PC-9 (cell line): ENCODE measurements at regions not wholly inside any gene's neighbourhood (a gene's known extent, or its start where the extent isn't known, plus 50 kb on each side); places are given as distances from the start of the nearest gene placed in this dataset.

Source experiments
- BruUV-seq: library from RNA; stranded (reverse); fragments of 400-500 nt; replicated peaks from 2 replicates; lab custom pipeline; 2021; lab: Mats Ljungman, UMichigan
- CTCF ChIA-PET: fragments of 300-600 bp; sonication (Branson Sonifier 250); formaldehyde crosslinking; loops from one replicate; lab custom pipeline; 2022; ENCODE audit warnings: antibody characterized with exemption; lab: Charles Lee
- POLR2A ChIA-PET: fragments of 300-600 bp; sonication (Branson Sonifier 250); formaldehyde crosslinking; loops from one replicate; lab custom pipeline; 2022; ENCODE audit warnings: antibody characterized with exemption; ENCODE audit not compliant: unreplicated experiment; lab: Charles Lee
- DNase-seq, 2 experiments: peaks; one replicate each; pipeline versions ENCODE4 v3.0.0 to v3.0.0-alpha.2; 2015 to 2022; ENCODE audit warnings: mixed read lengths in 1 of 2
- H2AFZ ChIP-seq: fragments of 200-600 bp; sonication (generic); 2 replicates; pipeline ENCODE4 v1.8.1; 2017; ENCODE audit warnings: antibody characterized with exemption
- H3F3A ChIP-seq: fragments of 200-600 bp; sonication (generic); 2 replicates; pipeline ENCODE4 v1.8.1; 2017; ENCODE audit warnings: antibody characterized with exemption, mild to moderate bottlenecking, low read depth; ENCODE audit not compliant: insufficient read depth
- H3K27ac ChIP-seq: fragments of 200-600 bp; sonication (generic); 2 replicates; pipeline ENCODE4 v1.6.1; 2016; ENCODE audit warnings: mixed run types
- H3K27me3 ChIP-seq: fragments of 200-600 bp; sonication (generic); 2 replicates; pipeline ENCODE4 v1.6.1; 2016; ENCODE audit warnings: low read depth, mixed run types; ENCODE audit not compliant: insufficient read depth
- H3K36me3 ChIP-seq: fragments of 200-600 bp; sonication (generic); 2 replicates; pipeline ENCODE4 v1.6.1; 2016; ENCODE audit warnings: low read depth, mixed run types
- H3K4me1 ChIP-seq: fragments of 200-600 bp; sonication (generic); replicated peaks from 2 replicates; pipeline ENCODE4 v1.6.1; 2016; ENCODE audit warnings: mixed run types; ENCODE audit not compliant: insufficient read depth
- H3K4me2 ChIP-seq: fragments of 200-600 bp; sonication (generic); 2 replicates; pipeline ENCODE4 v1.6.1; 2017; ENCODE audit warnings: mixed run types
- H3K4me3 ChIP-seq: fragments of 200-600 bp; sonication (generic); 2 replicates; pipeline ENCODE4 v1.6.1; 2016; ENCODE audit warnings: mixed run types
- H3K79me2 ChIP-seq: fragments of 200-600 bp; sonication (generic); 2 replicates; pipeline ENCODE4 v1.6.1; 2017; ENCODE audit warnings: low read depth, mixed run types
- H3K9me2 ChIP-seq: fragments of 200-600 bp; sonication (generic); 2 replicates; pipeline ENCODE4 v1.8.1; 2017; ENCODE audit warnings: mild to moderate bottlenecking; ENCODE audit not compliant: insufficient read depth
- H3K9me3 ChIP-seq: fragments of 200-600 bp; sonication (generic); 2 replicates; pipeline ENCODE4 v1.8.1; 2016; ENCODE audit warnings: low read depth; ENCODE audit not compliant: insufficient read depth
- H4K20me1 ChIP-seq: fragments of 200-600 bp; sonication (generic); 2 replicates; pipeline ENCODE4 v1.8.1; 2017; ENCODE audit not compliant: insufficient read depth
- EZH2 ChIP-seq: fragments of 200-600 bp; sonication (generic); IDR thresholded peaks from 2 replicates; pipeline ENCODE4 v1.8.0; 2017; ENCODE audit warnings: antibody characterized with exemption, low read depth
- intact Hi-C: fragments of 100-400 bp; cut with micrococcal nuclease; formaldehyde crosslinking; loops from one replicate; pipeline ENCODE4 v1.10.0; 2022; ENCODE audit not compliant: unreplicated experiment
- TF ChIP-seq, protein P1 (sequence below): fragments of 200-600 bp; sonication (generic); conservative IDR thresholded peaks from 2 replicates; pipeline ENCODE4 v1.6.1; 2017; ENCODE audit warnings: mixed run types, antibody characterized with exemption, mild to moderate bottlenecking, moderate library complexity

GRCh38 chr6:95081949-95082348 lies 495.4 kb upstream of the MANEA start:
- TF ChIP-seq, protein P1, sequence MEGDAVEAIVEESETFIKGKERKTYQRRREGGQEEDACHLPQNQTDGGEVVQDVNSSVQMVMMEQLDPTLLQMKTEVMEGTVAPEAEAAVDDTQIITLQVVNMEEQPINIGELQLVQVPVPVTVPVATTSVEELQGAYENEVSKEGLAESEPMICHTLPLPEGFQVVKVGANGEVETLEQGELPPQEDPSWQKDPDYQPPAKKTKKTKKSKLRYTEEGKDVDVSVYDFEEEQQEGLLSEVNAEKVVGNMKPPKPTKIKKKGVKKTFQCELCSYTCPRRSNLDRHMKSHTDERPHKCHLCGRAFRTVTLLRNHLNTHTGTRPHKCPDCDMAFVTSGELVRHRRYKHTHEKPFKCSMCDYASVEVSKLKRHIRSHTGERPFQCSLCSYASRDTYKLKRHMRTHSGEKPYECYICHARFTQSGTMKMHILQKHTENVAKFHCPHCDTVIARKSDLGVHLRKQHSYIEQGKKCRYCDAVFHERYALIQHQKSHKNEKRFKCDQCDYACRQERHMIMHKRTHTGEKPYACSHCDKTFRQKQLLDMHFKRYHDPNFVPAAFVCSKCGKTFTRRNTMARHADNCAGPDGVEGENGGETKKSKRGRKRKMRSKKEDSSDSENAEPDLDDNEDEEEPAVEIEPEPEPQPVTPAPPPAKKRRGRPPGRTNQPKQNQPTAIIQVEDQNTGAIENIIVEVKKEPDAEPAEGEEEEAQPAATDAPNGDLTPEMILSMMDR = no peak
- TF ChIP-seq EZH2 = no peak
- no TSS peak for BruUV-seq
- H3K27ac ChIP-seq = no peak overlapping the region
- POLR2A ChIA-PET = no interaction called here
- H3K4me3 ChIP-seq = no peak overlapping the region
- no peaks in the 10 kb centered on the region for H3K9me3 ChIP-seq
- no peaks in the 10 kb centered on the region for H3K79me2 ChIP-seq
- H4K20me1 ChIP-seq = peaks cover 4% of the 10 kb centered on the region; the same call in 1 of the 2 replicates
- no peaks in the 10 kb centered on the region for H3F3A ChIP-seq
- CTCF ChIA-PET = no interaction called here
- H2AFZ ChIP-seq = no peak overlapping the region
- H3K4me1 ChIP-seq = no peaks in the 10 kb centered on the region
- DNase-seq = no peak
- no peak overlapping the region for H3K4me2 ChIP-seq
- no peaks in the 10 kb centered on the region for H3K27me3 ChIP-seq
- intact Hi-C loops = no loop called here
- H3K36me3 ChIP-seq = no peaks in the 10 kb centered on the region
- H3K9me2 ChIP-seq = no peaks in the 10 kb centered on the region

GRCh38 chr6:95083506-95083905 lies 493.8 kb upstream of the MANEA start:
- ChIA-PET POLR2A (no interaction called here), CTCF (no interaction called here)
- Histone ChIP-seq H3K9me3 (no peaks in the 10 kb centered on the region), H3K9me2 (no peaks in the 10 kb centered on the region), H3K4me1 (no peaks in the 10 kb centered on the region), H4K20me1 (peaks cover 4% of the 10 kb centered on the region; the same call in 1 of the 2 replicates), H3K27ac (no peak overlapping the region), H3K4me2 (no peak overlapping the region), H3K27me3 (no peaks in the 10 kb centered on the region), H3K36me3 (no peaks in the 10 kb centered on the region), H3K79me2 (no peaks in the 10 kb centered on the region), H3F3A (no peaks in the 10 kb centered on the region), H2AFZ (no peak overlapping the region), H3K4me3 (no peak overlapping the region)
- intact Hi-C loops = no loop called here
- BruUV-seq = no TSS peak
- TF ChIP-seq, protein P1 = no peak
- TF ChIP-seq EZH2 = no peak
- DNase-seq = no peak

- Histone ChIP-seq H3K9me3 (no peaks in the 10 kb centered on the region), H3K27ac (no peak overlapping the region), H3K4me2 (no peak overlapping the region), H3K36me3 (no peaks in the 10 kb centered on the region), H4K20me1 (peaks cover 4% of the 10 kb centered on the region; the same call in 1 of the 2 replicates), H3K27me3 (no peaks in the 10 kb centered on the region), H2AFZ (no peak overlapping the region), H3K4me3 (no peak overlapping the region), H3K79me2 (no peaks in the 10 kb centered on the region), H3F3A (no peaks in the 10 kb centered on the region), H3K4me1 (no peaks in the 10 kb centered on the region), H3K9me2 (no peaks in the 10 kb centered on the region)
- TF ChIP-seq, protein P1 = no peak
- no peak for TF ChIP-seq EZH2
- BruUV-seq = no TSS peak
- DNase-seq = no peak
- POLR2A ChIA-PET = interaction anchor here (0.6 kb wide), 1 partner anchor 427 kb away, joined by 5 read pairs; no protein-coding TSS in a partner anchor
- CTCF ChIA-PET = interaction anchor here (0.7 kb wide), 1 partner anchor 678 kb away, joined by 3 read pairs; no protein-coding TSS in a partner anchor
- intact Hi-C loops = no loop called here
Measured at GRCh38 chr6:95084867-95085266, 492.5 kb upstream of the MANEA start.
